K562 (cell line): ENCODE measurements at regions not wholly inside any gene's neighbourhood (a gene's known extent, or its start where the extent isn't known, plus 50 kb on each side); places are given as distances from the start of the nearest gene placed in this dataset.

Source experiments
- FOXP1 ChIP-seq: sonication (generic); formaldehyde crosslinking; IDR thresholded peaks from 2 replicates; pipeline ENCODE4 v1.8.0; 2022; ENCODE audit warnings: mild to moderate bottlenecking, missing genetic modification reagents
- JUND ChIP-seq, 2 experiments: IDR thresholded peaks; 2 replicates in 1 of 2; 3 replicates in 1 of 2; pipeline ENCODE4 v1.6.1; 2011; ENCODE audit warnings: borderline replicate concordance in 2 of 2, low read depth in 2 of 2, low read length in 2 of 2, improper control_type of control experiment in 1 of 2, missing biosample characterization in 1 of 2, missing genetic modification characterization in 1 of 2, missing genetic modification reagents in 1 of 2
- MIER1 ChIP-seq: fragments of 450-650 bp; IDR thresholded peaks from 2 replicates; pipeline ENCODE4 v1.6.1; 2016; ENCODE audit warnings: antibody characterized with exemption, mild to moderate bottlenecking, low read depth
- TEAD4 ChIP-seq, 2 experiments: sonication (generic) in 1 of 2; formaldehyde crosslinking in 1 of 2; IDR thresholded peaks; 2 replicates each; pipeline versions ENCODE4 v1.6.1 to v1.8.0; 2012 to 2022; ENCODE audit warnings: borderline replicate concordance in 1 of 2, inconsistent platforms in 1 of 2, low read length in 1 of 2, mild to moderate bottlenecking in 1 of 2, missing genetic modification reagents in 1 of 2
- TRIM24 ChIP-seq, 2 experiments: fragments of 450-650 bp; IDR thresholded peaks; 2 replicates each; pipeline ENCODE4 v1.6.1; 2016
- TSHZ1 ChIP-seq: fragments of 250-450 bp; sonication (Bioruptor Pico); IDR thresholded peaks from 2 replicates; pipeline ENCODE4 v1.4.0; 2020; ENCODE audit warnings: mild to moderate bottlenecking, moderate library complexity
- ZNF695 ChIP-seq: fragments of 450-650 bp; formaldehyde crosslinking; IDR thresholded peaks from 2 replicates; pipeline ENCODE4 v1.4.0; 2020; ENCODE audit warnings: mild to moderate bottlenecking, moderate library complexity
- ZNF699 ChIP-seq: fragments of 250-450 bp; sonication (Bioruptor Pico); IDR thresholded peaks from 2 replicates; pipeline ENCODE4 v1.8.0; 2021; ENCODE audit warnings: mild to moderate bottlenecking, moderate library complexity; ENCODE audit not compliant: insufficient replicate concordance
- TF ChIP-seq, protein P1 (sequence below): fragments of 450-650 bp; IDR thresholded peaks from 2 replicates; pipeline ENCODE4 v1.6.1; 2018; ENCODE audit not compliant: partially characterized antibody
- TF ChIP-seq, protein P2 (sequence below), 2 experiments: fragments of 450-650 bp in 1 of 2; sonication (generic) in 1 of 2; formaldehyde crosslinking in 1 of 2; IDR thresholded peaks in 1 of 2; conservative IDR thresholded peaks in 1 of 2; 2 replicates each; pipeline versions ENCODE4 v1.6.1 to v1.8.1; 2016 to 2023; ENCODE audit warnings: mild to moderate bottlenecking in 2 of 2, moderate library complexity in 2 of 2, inconsistent platforms in 1 of 2, missing genetic modification reagents in 1 of 2

GRCh38 chr11:116471608-116472256 is 301.1 kb downstream of the BUD13 start (continued):
- TF ChIP-seq JUND (IDR thresholded peaks at IDR 0.05; ENCODE audit: borderline replicate concordance, low read depth, low read length) (peak; percentile 69), JUND (tag; IDR thresholded peaks at IDR 0.05; ENCODE audit: borderline replicate concordance, low read depth, low read length) (no peak), FOXP1 (no peak), MIER1 (no peak), ZNF695 (CRISPR knock-in tag) (no peak), TRIM24 (IDR thresholded peaks at IDR 0.05) (peak in 1 of 2 experiments; percentile 30; a peak in 1 of 4 replicates), TEAD4 (IDR thresholded peaks at IDR 0.05; ENCODE audit: low read length) (no peak), TEAD4 (CRISPR knock-in tag; IDR thresholded peaks at IDR 0.05; ENCODE audit: borderline replicate concordance) (no peak), TSHZ1 (CRISPR knock-in tag) (no peak), ZNF699 (CRISPR knock-in tag) (no peak)
- TF ChIP-seq, protein P1, sequence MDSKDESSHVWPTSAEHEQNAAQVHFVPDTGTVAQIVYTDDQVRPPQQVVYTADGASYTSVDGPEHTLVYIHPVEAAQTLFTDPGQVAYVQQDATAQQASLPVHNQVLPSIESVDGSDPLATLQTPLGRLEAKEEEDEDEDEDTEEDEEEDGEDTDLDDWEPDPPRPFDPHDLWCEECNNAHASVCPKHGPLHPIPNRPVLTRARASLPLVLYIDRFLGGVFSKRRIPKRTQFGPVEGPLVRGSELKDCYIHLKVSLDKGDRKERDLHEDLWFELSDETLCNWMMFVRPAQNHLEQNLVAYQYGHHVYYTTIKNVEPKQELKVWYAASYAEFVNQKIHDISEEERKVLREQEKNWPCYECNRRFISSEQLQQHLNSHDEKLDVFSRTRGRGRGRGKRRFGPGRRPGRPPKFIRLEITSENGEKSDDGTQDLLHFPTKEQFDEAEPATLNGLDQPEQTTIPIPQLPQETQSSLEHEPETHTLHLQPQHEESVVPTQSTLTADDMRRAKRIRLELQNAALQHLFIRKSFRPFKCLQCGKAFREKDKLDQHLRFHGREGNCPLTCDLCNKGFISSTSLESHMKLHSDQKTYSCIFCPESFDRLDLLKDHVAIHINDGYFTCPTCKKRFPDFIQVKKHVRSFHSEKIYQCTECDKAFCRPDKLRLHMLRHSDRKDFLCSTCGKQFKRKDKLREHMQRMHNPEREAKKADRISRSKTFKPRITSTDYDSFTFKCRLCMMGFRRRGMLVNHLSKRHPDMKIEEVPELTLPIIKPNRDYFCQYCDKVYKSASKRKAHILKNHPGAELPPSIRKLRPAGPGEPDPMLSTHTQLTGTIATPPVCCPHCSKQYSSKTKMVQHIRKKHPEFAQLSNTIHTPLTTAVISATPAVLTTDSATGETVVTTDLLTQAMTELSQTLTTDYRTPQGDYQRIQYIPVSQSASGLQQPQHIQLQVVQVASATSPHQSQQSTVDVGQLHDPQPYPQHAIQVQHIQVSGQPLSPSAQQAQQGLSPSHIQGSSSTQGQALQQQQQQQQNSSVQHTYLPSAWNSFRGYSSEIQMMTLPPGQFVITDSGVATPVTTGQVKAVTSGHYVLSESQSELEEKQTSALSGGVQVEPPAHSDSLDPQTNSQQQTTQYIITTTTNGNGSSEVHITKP: no peak
- TF ChIP-seq, protein P2, sequence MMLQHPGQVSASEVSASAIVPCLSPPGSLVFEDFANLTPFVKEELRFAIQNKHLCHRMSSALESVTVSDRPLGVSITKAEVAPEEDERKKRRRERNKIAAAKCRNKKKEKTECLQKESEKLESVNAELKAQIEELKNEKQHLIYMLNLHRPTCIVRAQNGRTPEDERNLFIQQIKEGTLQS (IDR thresholded peaks at IDR 0.05): peak; percentile 73
- TF ChIP-seq, protein P2 (CRISPR knock-in tag; conservative IDR thresholded peaks at IDR 0.05): no peak
